ENCODE measurements at regions not wholly inside any gene's neighbourhood (a gene's known extent, or its start where the extent isn't known, plus 50 kb on each side); places are given as distances from the start of the nearest gene placed in this dataset.

DNA sequence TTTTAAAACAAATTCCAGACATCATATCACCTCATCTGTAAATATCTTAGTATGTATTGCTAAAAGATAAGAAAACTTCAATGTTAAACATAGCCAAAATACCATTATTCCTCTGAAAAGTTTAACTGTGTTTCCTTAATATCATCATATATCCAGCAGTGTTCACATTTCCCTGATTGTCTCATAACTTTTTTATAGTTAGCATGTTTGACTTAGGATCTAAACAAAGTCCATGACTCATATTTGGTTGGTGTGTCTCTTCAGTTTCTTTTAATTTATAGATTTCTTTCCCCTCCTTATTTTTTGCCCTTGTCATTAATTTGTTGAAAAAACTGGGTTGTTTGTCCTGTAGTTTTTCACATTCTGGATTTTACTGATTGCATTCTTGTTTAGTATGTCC lies 163.0 kb downstream of the RPS12 start:
- no peak for DNase-seq

DNA sequence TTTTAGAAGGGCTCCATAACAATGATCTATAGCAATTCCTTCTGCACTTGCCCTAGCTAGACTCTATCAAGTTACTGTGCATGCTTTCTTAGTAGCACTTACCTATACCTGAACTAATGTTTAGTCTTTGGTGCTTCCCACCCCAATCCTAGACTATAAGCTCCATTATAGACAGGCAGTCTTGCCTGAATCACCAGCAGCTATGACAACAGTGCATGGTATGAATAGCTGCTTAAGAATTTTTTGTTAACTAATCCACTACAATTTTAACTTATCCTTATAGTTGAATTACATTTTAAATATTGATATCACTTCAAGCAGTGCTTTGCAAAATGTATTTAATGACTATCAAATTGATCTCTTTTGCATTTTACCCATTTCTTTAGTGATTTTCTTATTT lies 164.3 kb downstream of the RPS12 start:
- no peak for DNase-seq

DNA sequence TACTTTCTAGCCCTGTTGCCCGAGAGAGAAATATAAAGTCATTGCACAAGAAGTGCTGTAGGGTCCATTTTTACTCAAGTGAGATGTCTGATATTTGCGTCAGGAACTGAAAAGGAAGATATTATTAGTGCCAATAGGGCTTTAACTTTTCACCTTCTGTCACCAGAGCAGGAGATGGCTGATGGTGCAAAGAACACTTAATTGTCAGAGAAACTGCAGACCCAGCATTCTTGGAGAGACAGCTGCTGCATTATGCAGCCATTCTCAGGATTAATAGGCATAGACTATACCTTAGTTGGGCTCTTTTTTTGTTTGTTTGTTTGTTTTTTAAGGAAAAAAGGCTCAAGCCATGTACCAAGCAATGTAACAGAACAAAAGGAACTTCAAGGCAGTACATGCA lies 179.4 kb downstream of the RPS12 start:
- no peak for DNase-seq

DNA sequence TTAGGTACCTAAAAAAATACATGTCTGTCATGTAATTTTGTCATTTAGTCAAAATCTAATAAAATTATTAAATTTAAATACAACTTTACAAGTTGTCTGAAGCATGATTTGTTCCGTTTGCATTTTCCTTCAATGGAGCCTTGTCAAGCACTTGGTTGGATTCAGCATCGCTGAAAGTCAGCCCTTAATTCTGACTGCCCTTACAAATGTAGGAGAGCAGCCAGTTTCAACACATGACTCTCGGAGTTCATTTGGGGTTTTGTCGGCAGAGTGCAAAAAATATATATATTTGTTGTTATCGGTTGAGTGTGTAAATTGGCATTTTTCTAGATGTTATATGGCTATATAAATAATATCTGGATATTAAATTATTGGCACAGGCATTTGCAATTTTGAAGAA lies 180.6 kb downstream of the RPS12 start:
- DNase-seq = no peak

DNA sequence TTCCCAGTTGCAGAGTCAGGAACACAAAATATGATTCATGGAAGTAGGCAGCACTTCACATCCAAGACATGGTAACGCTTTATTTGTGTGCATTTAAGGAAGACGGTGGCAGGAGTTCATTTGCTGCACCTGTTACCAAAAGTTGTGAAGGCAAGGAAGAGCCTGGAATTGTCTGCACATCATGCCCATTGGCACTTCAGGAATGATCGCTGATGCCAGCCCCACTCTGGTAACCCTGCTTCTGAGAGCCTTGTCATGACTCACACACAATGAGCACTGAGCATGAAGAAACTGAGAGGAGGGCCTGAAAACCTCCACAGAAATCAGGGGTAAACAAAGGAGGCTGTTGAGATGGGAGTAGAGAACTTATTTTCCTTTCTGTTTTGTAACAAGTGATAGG lies 181.1 kb downstream of the RPS12 start:
- no peak for DNase-seq

DNA sequence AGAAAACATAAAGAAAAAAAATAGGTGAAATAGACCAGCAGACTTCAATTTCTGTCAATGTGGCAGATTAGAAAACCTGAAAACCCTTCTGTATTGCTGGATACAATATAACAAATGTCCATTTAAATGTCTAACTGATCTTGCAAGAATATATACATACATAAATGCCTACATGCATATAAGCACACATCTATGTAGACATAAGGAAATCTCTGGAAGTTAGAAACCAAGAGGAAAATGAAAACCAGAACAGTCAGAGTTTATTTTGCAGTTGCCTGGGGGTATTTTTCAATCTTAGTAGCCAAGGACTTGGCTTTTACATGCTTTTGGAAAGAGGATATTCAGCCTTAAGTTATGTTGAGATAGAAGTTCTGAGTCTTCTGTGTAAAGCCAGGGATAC lies 184.0 kb downstream of the RPS12 start:
- DNase-seq = no peak

DNA sequence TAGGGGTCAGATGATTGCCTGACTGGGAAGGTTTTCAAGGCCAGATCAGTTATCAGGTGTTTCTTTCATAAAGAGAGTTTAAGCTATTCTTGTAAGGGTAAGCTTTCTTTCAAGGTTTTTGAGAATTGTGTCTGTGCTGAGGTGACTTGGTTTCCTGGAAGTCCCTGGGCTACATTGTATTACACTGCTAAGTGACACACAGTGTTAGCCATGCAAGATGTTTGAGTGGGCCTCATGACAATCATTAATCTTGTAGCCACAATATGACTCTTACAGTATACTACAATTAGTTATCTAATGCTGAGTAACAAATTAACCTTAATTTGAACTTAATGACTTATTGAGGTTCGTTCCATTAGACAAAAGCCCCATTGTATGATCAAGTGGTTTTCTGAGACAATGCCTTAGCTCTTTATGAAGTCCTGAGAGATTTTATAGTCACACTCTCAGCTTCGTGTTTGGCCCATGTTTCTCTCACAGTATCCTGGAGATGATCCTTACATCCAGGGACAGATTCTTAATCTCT lies 186.7 kb downstream of the RPS12 start:
- DNase-seq = no peak

DNA sequence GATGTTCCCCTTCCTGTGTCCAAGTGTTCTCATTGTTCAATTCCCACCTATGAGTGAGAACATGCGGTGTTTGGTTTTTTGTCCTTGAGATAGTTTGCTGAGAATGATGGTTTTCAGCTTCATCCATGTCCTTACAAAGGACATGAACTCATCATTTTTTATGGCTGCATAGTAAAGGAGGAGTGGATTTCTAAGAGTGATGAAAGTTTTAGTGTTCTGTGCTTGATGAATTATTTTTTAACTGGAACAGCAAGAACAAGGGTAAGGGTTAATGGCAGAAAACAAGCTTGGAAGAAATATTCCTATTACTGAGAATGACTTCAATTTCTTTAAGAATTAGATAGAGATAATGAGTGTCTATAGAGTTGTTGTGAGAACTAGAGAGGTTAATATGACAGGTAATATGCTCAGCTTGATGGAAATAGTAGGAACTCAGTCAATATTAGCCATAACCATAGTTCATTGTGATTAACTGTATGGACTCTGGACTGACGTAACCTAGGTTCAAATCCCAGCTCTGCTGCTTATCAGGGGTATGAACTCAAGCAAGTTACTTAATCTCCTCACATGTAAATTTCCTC lies 190.0 kb downstream of the RPS12 start:
- no peak for DNase-seq

DNA sequence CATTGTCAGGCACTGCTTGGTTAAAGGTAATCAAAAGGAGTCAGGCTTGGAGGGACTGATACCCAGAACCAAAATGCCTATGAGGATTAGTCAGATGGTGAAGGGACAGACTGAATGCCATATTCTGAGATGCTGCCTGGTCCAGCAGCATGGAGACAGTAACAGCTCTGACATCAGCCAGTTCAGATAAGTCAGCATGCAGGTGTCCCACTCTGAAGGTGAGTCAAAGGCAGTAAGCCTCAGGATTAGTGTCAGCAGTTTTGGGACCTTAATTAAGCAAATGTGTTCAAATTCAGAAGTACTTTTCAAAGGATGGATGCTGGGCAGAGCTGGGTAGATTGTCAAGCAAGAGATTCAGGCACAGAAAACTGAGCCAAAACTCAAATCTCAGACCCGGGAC lies 198.4 kb downstream of the RPS12 start:
- no peak for DNase-seq

DNA sequence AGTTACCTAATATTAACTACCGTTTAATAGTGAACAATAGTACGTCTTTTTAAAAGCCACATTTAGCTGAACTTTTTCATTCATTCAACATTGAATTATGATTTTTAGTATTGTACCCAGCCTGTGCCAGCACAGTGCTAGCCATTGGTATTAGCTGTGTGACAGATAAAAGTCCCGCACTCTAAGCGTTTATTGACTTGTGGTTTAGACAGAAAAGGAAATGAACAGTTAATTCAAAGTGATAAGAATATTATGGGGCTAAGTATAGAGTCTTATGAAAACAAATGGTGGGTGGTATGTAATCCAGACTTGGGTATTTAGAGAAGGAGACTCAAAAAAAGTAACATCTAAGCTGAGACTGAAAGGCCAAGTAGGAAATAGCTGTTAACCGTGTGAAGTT lies 202.3 kb downstream of the RPS12 start:
- DNase-seq = no peak

DNA sequence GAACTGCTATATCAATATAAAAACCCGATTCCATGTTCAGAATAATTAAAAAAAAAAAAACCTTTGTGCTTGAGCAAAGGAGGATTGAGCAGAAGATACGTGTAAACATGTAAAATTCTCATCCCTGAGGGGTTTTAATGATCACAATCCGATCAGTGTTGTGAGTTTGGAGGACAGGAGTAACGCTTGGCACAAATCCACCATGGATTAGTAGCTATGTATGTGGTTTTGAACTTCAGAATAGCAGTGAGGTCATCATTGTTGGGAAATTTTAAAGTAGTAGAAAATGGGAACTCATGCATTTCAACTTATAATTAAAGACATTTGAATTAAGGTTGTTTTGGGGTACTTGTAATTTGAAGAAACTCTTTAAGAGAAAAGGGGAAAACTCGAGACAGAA lies 203.2 kb downstream of the RPS12 start:
- no peak for DNase-seq

DNA sequence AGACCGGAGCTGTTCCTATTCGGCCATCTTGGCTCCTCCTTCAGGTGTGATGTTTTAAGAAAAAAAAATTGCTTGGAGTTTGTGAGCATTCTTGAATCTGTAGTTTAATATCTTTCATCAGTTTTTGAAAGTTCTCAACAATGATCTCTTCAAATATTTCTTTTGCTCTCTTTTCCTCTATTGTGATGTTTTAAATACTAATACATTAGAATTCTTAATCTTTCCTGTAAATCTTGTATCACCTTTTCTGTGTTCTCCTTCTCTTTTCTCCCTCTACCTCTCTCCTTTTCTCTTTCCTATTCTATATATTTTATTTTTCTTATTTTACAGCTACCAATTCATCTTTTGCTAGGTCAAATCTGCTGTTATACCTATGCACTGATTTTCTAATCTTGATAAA lies 212.3 kb downstream of the RPS12 start:
- DNase-seq = no peak

DNA sequence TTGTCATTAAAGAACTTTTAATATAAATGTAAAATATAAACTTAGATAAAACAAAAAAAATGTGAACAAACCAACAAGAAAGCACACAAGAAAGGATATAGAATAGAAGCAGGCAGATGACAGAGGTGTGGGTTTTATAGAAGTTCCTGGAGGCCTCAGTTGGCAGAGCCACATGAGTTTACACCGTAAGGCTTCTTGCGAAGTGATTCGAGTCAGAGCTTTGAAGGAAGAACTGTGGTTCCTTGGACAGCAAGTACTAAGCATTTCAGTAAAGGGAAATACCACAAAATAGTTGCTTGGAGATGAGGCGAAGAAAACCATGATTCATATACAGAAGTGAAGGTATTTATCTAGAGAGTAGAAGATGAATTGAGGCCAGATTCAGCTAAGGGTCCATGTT lies 207.9 kb upstream of the EYA4 start:
- DNase-seq = no peak

DNA sequence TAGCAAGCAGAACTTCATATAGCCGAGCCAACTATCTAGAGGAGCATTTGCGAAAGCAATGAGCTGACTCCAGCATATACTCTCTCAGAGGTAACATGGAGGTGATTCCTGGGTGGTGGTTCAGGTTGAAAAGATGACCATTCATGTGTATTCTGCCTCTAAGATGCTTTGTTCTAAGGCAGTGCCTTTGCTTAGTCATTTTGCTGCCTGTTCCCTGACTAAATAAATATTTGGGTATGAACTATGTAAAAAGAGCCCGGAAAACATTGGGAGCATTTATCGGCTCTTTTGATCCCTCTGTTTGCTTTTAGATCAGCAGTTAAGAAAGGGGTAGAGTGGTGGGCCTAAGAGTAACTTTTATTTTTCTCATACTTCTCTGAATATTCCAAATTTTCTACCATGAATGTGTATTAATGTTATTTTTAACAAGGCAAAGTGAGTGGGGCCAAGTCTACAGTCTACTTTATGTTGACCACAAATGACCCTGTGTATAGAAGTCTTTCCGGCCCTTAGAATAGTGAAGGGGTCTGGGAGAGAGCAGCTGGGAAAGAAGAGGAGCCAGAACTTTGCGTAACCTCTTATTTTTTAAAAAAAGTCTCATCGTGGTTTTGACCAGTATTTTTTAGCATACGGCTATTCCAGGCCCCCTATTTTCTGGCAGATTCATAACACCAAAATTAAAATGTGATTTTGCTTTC lies 206.5 kb upstream of the EYA4 start:
- no peak for DNase-seq

DNA sequence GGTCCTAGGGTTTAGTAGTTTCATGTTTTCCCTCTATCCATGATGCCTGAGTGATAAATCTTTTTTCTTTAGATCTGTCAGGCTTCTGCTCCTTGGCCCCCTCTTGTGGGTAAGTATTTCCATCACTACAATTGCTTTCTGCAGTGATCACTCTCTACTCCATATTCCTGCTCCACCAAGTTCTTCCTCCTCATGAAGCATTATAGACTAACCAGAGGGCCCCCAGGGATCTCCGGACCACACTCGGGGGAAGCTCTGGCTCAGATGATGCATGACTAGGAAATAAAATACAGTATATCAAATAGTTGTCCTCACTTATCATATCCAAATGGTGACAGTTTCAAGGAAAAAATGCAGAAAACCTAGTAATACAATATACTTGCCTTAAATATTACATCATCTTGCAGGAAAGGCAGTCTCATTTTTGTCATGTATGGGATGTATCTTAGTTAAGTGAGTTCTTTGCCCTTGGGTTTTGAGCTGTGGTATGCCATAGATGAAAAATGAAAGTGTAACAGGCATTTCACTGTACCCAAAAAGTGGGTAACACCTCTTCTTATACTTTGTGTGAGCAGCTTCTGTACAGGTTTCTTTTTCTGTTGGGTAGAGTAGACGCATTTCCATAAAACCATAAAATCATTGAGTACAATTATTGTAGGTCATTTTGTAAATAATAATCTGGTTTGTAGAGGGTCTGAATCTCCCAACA lies 200.9 kb upstream of the EYA4 start:
- DNase-seq = no peak

DNA sequence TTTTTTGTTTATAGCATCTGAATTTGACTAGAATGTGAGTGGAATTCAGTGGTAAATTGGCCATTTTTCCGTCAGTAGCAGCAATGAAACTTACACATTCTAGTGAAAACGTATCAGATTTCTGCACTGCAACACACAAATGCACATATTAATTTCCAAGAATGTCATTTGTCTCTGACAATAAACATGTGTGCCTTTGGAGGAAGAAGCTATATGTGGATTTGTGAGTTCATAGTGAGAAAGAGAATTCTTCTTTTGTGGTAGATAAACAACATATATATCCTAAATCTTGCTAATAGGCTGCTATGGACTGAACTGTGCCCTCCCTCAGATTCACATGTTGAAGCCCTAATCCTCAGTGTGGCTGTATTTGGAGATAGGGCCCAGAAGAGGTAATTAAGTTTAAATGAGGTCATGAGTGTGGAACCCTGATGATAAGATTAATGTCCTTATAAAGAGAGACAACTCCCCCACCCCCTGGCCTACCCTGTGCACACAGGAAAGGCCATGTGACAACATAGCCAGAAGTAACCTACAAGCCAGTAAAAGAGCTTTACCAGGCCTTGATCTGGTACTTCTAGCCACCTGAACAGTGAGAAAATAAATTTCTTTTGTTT lies 200.2 kb upstream of the EYA4 start:
- DNase-seq = no peak

DNA sequence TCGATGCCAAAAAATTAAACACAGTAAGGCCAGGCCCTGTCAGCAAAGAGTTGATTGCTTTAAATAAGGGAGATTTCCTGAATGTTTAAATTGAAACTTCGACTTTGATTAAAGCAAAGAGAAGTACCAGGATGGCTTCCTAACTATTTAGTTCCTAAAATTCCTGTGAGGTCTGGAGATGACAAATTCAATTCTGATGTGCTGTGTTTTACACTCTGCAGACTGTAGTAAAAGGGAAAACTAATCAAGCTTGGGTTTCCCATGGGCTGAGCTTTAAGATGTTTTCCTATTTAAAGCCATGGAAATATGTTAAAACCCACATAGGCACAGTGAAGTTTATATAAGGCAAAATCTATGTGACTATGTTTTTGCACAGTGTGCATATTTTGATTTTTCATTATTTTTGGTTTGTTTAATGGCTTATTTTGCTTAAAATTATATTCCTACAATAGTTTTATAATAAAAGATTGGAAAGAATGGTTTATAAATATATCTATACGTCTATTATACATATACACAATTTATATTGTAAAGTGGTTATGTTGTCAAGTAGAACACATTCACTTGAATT lies 198.5 kb upstream of the EYA4 start:
- DNase-seq = no peak

DNA sequence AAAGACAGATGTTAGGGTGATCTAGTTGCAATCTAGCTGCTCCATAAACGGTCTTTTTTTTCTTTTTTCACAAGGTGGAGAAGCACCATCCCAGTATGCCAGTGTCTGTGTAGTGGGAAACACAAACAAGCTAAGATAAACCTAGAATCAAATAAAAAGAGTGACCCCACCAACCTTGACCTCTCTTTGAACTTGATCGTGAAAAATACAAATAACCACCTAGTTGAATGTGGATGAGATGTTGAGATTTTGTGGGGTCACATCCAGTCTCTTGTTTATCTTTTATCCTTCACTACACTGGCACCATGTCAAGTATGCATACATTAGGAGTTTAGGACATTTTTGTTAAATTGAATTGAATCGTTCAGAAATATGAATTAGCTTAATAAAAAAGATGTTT lies 194.6 kb upstream of the EYA4 start:
- no peak for DNase-seq

DNA sequence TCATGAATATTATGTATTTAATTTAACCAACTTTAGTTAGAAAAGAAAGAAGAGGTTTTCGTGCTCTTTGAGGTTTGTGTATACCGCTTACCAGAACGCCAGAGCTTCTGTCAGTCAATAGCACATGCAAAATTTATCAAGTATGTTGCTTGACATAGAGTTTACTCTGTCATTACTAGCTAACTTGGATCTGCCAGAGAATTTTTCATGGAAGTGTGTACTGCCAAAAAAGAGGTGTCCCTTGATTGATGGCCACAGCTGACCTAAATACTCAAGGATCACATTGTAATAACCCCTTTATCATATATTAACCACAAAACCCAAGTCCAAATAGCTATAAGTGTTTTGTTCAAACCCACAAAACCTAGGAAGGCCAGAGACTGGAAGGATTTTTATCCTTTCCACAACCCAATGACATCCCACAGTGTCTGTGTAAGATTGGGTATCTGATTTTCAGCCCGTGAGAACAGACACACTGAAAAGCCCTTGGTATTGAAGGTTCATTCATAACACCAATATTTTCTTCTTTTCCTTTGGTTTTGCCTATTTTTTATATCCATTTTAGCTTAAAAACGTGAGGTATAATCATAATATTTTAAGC lies 194.0 kb upstream of the EYA4 start:
- no peak for DNase-seq

DNA sequence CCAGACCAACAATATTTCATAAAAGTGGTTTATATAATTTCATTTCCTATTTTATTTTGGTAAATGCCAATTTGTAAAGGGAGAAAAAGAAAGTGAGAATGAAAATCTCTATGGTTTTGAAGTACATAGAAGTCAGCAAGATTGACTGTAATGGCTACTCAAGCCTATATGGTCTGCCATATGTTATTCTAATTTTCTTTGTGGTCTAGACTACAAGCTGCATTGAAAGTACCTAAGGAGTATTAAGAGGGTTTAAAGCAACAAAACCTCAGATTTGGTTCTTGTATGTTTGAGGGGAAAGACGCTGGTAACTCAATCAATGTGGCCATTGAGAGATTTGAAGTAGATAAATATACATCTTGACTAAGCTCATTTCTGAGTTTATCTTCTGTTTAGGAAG lies 193.5 kb upstream of the EYA4 start:
- no peak for DNase-seq

DNA sequence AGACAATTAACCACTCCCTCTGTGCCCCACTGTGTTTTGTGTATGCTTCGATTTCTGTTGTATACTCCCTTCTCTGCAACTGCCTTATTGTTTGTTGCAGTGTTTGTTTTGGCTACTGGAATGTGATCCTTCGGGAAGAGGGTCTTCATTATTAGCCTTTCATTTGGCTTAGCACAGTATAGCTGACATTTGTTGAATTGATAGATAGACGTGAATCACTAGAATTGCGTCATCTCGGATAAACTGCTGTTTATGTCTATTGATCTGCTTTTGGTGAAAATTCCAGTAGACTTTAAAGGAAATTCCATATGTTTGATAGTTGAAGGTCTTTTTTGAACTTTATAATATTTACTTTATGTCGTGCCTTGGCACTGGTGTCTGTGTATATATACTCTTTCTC lies 189.9 kb upstream of the EYA4 start:
- DNase-seq = no peak

DNA sequence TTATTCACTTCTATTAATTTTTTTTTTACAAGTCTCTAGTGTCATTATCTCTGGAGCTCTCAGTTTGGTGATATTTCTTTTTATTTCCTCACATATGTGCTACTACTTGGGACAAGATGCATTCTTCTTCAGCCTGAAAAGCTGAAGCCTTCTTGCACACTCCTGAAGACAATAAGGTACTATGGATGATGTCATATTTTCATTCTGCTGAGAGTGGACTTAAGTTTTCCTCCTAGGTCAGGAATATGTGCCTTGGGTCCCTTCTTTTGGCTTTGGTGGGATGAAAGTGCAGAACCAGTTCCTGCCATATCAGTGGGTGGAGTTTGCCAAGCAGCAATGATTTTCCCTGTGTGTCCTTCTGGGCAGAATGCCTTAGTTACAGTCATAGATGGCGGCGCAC lies 188.7 kb upstream of the EYA4 start:
- no peak for DNase-seq

DNA sequence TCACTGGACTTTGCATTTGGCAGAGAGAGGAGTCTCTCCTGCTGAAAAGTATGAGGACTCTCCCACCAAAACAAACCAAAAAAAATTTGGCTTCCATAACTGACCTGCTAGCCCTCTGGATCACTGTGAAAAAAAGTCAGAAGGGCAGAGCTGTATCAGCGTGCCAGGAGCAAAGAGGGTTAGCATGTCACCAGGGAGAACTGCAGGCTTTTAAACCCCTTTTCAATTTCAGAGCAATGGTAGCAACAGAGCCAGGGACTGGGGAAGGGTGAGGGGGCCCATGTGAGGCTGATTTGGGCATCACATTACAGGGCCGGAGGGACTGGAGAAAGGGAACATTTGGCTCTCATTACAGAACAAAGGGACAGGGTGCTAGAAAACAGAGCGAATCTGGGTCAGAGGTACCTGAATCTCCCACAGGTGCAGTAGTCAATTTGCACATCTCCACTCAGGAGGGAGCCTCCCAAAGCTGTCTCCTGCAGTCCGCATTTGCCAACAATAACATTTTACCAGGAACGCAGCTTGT lies 185.7 kb upstream of the EYA4 start:
- DNase-seq = no peak
